Glutamatergic neuron (in vitro differentiated cells): ENCODE measurements at regions not wholly inside any gene's neighbourhood (a gene's known extent, or its start where the extent isn't known, plus 50 kb on each side); places are given as distances from the start of the nearest gene placed in this dataset.

Experiments
- DNase-seq: peaks from one replicate; pipeline ENCODE4 v3.0.0; 2022
- H3K27ac Mint-ChIP-seq: one replicate; pipeline ENCODE4 v1.8.0; 2020; ENCODE audit warnings: mild to moderate bottlenecking, mixed read lengths, inconsistent platforms; ENCODE audit not compliant: unreplicated experiment
- H3K27me3 Mint-ChIP-seq: one replicate; pipeline ENCODE4 v1.8.0; 2020; ENCODE audit warnings: mild to moderate bottlenecking, moderate library complexity, mixed read lengths, inconsistent platforms; ENCODE audit not compliant: unreplicated experiment
- H3K36me3 Mint-ChIP-seq: one replicate; pipeline ENCODE4 v1.8.0; 2020; ENCODE audit warnings: mild to moderate bottlenecking, mixed read lengths, inconsistent platforms; ENCODE audit not compliant: unreplicated experiment
- H3K4me1 Mint-ChIP-seq: one replicate; pipeline ENCODE4 v1.8.0; 2020; ENCODE audit warnings: mild to moderate bottlenecking, low read depth, mixed read lengths, inconsistent platforms; ENCODE audit not compliant: unreplicated experiment
- H3K4me3 Mint-ChIP-seq: one replicate; pipeline ENCODE4 v1.8.0; 2020; ENCODE audit warnings: mild to moderate bottlenecking, mixed read lengths, inconsistent platforms; ENCODE audit not compliant: unreplicated experiment
- H3K9me3 Mint-ChIP-seq: one replicate; pipeline ENCODE4 v1.8.0; 2020; ENCODE audit warnings: mild to moderate bottlenecking, moderate library complexity, mixed read lengths, inconsistent platforms; ENCODE audit not compliant: unreplicated experiment
- CTCF ChIP-seq: fragments of 200-600 bp; sonication (generic); IDR thresholded peaks from one replicate; pipeline ENCODE4 v1.5.0; 2021; ENCODE audit not compliant: partially characterized antibody, unreplicated experiment

GRCh38 chr6:6804843-6805615, 216.5 kb downstream of the LY86 start:
- DNase-seq, result no peak
- Mint-ChIP-seq H3K27ac (no peak overlapping the region), H3K27me3 (peaks cover 4% of the 10 kb centered on the region), H3K4me3 (no peak overlapping the region), H3K4me1 (peaks cover 11% of the 10 kb centered on the region), H3K36me3 (no peaks in the 10 kb centered on the region), H3K9me3 (peaks cover 5% of the 10 kb centered on the region)
- no peak for TF ChIP-seq CTCF

GRCh38 chr6:6806844-6807518, 218.5 kb downstream of the LY86 start:
- H3K9me3 Mint-ChIP-seq, result peaks cover 5% of the 10 kb centered on the region
- H3K4me3 Mint-ChIP-seq, result no peak overlapping the region
- TF ChIP-seq CTCF, result no peak
- no peaks in the 10 kb centered on the region for H3K36me3 Mint-ChIP-seq
- peaks cover 14% of the 10 kb centered on the region for H3K4me1 Mint-ChIP-seq
- peaks cover 3% of the 10 kb centered on the region for H3K27me3 Mint-ChIP-seq
- H3K27ac Mint-ChIP-seq, result no peak overlapping the region
- no peak for DNase-seq

- no peak overlapping the region for H3K4me3 Mint-ChIP-seq
- no peak overlapping the region for H3K27ac Mint-ChIP-seq
- peaks cover 14% of the 10 kb centered on the region for H3K4me1 Mint-ChIP-seq
- TF ChIP-seq CTCF, result no peak
- no peak for DNase-seq
- H3K36me3 Mint-ChIP-seq, result no peaks in the 10 kb centered on the region
- peaks cover 3% of the 10 kb centered on the region for H3K27me3 Mint-ChIP-seq
- peaks cover 1% of the 10 kb centered on the region for H3K9me3 Mint-ChIP-seq
Observed at GRCh38 chr6:6808343-6808742, 219.8 kb downstream of the LY86 start.

GRCh38 chr6:6808915-6809314, 220.4 kb downstream of the LY86 start:
- no peaks in the 10 kb centered on the region for H3K36me3 Mint-ChIP-seq
- H3K4me3 Mint-ChIP-seq, result no peak overlapping the region
- peaks cover 2% of the 10 kb centered on the region for H3K27me3 Mint-ChIP-seq
- H3K4me1 Mint-ChIP-seq, result peaks cover 14% of the 10 kb centered on the region
- TF ChIP-seq CTCF, result no peak
- DNase-seq, result no peak
- H3K9me3 Mint-ChIP-seq, result peaks cover 1% of the 10 kb centered on the region
- H3K27ac Mint-ChIP-seq, result no peak overlapping the region

- no peaks in the 10 kb centered on the region for H3K36me3 Mint-ChIP-seq
- TF ChIP-seq CTCF, result no peak
- no peaks in the 10 kb centered on the region for H3K27me3 Mint-ChIP-seq
- no peak overlapping the region for H3K27ac Mint-ChIP-seq
- H3K4me3 Mint-ChIP-seq, result no peak overlapping the region
- H3K4me1 Mint-ChIP-seq, result peaks cover 14% of the 10 kb centered on the region
- no peak for DNase-seq
- H3K9me3 Mint-ChIP-seq, result no peaks in the 10 kb centered on the region
Observed at GRCh38 chr6:6810727-6811126, 222.2 kb downstream of the LY86 start.
